HT1080 (cell line): ENCODE measurements at regions not wholly inside any gene's neighbourhood (a gene's known extent, or its start where the extent isn't known, plus 50 kb on each side); places are given as distances from the start of the nearest gene placed in this dataset.
"Not testable (repeated sequence)": the region's sequence is repeated elsewhere in the genome, so short reads cannot be mapped to it uniquely, and the experiment has no call there.

Experiments
- DNase-seq: peaks from one replicate; pipeline ENCODE4 v3.0.0-alpha.2; 2015; ENCODE audit warnings: low read depth

DNA sequence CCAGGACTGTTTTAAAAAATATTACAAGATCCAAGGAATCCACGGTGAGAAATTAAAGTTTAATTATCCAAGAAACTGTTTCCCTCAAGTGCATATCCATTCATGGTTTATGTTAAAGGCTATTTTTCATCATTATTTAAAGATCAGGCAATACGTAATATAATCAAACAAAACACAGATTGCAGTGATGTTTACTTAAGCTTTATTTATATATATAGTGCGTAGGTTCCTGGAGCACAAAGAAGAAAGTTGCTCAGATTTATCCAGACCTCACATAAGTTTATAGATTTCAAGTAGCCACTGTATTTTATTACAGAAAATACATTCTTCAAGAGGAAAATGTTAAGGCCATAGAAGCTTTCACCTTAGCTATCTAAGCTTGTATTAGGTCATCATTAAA lies 210.0 kb upstream of the KLF14 start:
- DNase-seq = no peak

- DNase-seq = no peak
Measured at GRCh38 chr7:130944997-130945396, 211.0 kb upstream of the KLF14 start.

GRCh38 chr7:130945411-130945811 lies 211.4 kb upstream of the KLF14 start:
- DNase-seq = no peak

DNA sequence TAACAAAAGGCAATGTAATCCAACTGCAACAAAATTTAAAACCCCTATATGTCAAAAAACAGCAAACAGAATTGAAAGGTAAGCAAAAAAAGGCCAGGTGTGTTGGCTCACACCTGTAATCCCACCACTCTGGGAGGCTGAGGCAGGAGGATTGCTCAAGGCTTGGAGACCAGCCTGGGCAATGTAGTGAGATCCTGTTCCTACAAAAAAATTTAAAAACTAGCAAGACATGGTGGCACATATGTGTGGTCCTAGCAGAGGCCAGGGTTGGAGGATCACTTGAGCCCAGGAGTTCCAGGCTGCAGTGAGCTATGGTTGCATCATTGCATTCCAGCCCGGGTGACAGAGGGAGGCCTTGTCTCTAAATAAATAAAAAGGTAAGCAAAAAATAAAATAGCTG lies 212.1 kb upstream of the KLF14 start:
- DNase-seq = no peak

DNA sequence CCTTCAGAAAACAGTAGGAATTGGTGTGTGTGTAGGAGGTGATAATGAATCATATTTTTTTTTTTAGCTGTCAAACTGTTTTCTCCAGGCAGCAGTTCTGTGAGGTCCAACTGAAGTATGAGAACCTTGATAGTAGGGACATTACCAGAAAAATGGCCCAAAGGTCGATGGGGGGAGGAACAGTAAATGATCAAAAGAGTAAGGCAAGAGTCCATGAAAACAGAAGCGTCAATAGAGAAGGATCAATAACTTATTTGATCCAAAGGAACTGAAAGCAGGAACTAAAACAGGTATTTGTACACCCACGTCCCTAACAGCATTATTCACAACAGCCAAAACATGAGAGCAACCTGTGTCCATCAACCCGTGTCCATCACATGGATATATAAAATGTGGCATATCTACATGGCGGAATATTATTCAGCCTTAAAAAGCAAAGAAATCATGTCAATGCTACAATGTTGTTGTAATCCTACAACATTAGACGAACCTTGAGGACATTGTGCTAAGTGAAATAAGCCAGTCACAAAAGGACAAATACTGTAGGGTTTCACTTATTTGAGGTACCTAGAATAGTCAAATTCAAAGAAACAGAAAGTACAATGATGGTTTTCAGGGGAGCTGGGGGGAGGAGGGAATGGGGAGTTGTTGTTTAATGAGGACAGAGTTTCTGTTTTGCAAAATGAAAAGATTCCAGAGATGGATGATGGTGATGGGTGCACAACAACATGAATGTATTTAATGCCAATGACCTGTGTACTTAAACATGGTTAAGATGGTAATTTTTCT lies 214.0 kb upstream of the KLF14 start:
- DNase-seq = no peak

- no peak for DNase-seq
Measured at GRCh38 chr7:130948822-130949221, 214.8 kb upstream of the KLF14 start.

DNA sequence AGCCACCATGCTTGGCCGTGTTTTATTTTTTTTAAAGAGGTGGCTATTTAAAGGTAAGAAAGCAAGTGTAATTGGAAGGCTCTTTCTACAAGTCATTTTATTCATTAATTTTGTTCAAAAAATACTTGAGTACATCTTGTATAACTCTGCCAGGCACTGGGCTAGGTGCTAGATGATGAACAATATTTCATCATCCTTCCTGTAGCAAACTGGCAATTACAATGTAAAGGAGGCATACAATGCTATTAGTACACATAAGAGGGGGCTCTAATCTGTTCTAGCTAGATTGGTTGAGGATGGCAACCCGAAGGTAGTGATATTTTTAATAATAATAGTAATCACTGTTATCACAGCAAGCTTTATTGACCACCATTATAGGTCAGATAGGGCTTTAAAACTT lies 215.5 kb upstream of the KLF14 start:
- no peak for DNase-seq

GRCh38 chr7:130950054-130950453 lies 216.0 kb upstream of the KLF14 start:
- no peak for DNase-seq

GRCh38 chr7:130950741-130951140 lies 216.7 kb upstream of the KLF14 start:
- no peak for DNase-seq

DNA sequence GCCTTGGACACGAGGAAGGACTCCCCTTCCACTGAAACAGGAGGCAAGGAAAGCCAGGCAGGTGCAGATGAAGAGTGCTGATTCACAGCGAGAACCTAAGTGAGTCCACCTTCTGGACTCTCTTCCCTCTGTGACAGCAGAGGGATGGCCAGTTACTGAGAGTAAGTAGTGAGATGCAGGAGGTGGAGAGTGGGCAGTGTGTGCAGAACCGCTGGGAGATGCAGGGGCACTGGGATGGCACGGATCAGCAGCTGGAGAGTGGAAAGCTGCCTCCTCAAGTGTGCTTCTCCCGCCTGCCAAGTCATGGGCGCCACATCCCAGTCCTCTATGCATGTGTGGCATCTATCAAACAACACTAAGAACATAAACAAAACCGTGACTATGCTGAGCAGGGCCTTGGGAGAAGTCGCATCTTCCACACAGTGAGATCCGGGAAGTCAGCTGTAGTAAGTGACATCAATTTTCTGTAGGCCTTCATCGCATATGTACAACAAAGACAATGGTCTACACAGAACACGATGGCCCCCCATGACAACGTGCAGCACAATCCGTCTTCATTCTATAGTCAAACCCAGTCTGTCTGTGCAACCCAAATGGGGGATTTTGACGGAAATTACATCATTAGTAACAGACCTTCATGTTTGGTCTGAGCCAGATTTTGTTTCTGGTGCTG lies 217.4 kb upstream of the KLF14 start:
- DNase-seq = no peak

DNA sequence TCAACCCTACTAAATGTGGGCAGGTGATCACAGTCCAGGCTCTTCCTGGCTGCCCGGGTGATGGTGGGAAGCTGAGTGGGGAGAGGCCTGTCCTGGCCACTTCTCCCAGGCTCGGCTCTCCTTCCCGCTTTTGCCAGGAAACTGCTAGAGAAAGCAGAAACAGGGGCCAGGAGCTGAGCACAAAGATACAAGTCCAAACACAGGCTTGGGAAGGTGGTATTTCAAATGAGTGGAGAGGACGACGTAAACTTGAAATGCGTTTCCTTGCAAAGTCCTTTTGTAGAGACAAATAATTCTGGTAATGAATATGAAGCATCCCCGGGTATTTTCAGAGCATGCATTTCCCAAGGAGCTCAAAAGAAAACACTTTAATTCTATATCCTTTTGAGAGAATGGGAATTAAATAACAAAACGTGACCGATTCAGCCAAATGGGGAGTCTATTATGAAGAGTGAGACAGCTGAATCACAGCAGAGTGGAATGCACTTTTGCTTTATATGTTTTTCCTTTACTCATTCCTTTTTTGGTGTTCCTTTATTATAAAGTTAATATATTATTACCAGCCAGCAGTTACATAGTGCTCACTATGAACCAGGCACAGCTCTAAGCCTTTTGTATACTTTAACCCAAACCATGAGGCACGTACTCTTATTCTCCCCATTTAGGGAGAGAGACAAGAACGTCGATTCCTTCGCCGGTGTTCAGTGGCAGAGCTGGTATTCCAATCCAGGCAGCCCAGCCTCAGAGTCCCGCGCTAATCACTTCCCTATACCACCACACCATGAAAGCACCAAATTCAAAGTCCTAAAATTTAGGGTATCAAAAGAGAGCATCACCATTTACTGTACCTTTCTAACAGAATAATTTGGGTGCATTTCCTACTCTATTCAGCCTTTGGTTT lies 218.2 kb upstream of the KLF14 start:
- no peak for DNase-seq

- no peak for DNase-seq
Measured at GRCh38 chr7:130953196-130953595, 219.2 kb upstream of the KLF14 start.

DNA sequence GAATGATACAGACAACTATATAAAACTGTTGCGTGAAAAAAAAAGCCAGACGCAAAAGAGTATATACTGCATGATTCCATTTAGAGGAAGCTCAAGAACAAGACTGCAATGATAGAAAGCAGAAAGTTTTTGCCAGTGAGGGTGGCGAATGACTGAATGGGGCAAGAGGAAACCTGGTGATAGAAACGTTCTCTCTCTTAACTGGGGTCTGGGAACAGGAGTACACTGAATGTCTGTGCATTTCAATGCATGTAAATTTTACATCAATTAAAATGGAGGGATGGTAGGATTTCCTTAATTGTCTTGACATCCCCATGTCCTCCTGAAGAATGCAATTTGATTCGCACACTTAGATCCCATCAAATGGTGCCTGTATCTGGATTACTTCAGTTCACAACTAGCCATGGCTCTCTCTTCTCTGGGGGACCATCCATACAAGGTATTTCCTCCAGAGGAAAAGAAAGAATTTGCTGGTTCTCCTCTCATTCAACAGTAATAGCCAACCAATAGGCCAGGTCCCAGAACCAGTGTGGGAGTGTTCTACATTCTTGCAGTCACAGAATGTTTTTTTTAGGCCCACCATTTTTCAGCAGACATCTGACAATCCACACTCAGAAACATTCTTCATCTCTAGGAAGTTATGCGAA lies 221.0 kb upstream of the KLF14 start:
- no peak for DNase-seq

DNA sequence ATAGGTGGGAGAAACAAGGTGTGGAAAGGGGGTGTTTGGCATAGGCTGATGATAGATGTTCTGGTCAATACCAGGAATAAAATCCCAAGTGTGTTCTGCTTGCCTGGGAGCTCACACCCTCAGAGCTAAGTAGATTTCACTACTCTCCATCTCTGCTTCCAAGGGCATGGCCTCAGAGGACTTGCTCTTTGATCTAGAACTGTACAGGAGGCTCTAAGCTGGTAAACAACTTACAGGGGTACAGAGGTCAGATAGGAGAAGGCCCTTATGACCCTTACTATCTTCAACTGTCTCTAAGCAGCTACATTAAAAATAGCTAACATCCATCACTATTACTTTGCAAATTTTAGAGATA lies 221.5 kb upstream of the KLF14 start:
- DNase-seq = no peak

DNA sequence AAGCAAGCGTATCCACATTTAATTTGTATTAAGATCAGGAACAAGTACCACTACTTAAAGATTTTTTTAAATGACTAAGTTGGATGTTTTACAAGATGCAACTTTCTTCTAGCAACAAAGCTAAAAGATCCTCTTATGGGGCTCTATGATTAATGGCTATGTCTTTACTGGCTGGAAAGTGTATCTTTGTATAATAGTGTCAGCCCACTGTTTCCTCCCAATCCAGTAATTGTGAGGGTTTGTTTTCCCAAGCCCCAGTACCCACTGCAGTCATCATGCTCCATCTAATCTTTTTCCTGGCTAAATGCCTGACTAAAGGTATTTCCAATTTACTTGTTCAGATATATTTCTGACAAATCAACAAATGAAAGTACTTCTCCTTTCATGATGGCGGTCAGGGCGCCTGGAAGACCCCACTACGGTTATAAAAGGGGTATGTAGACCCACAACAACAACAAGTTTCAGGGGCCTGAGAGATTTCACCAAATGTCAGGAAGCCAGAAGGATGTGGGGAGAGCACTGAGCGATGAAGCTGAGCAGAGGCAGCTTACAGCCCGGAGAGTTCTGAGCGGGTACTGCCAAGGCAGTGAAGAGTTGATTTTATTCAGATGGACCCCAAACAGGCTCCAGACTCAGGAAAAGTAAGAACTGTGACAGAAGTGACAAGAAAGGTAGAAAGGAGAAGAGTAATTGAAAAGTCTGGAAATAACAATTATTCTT lies 222.6 kb upstream of the KLF14 start:
- DNase-seq = no peak

DNA sequence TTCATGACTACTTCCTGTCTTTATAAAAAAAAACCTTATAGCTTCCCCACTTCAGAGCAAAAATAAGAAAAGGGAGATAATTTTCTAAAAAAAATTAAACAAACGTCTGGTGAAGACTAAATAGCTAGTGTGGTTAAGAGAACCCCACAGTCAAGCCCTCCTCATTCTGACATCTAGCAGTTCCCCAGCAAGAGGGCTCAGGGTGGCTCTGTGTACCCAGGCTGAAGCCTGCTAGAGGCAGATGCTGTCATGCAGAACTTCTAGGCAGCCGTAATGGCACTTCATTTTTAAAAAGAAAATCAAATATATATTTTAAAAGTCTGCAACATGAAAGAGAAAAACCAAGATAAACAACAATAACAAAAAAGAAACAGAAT lies 223.1 kb upstream of the KLF14 start:
- no peak for DNase-seq

- not testable (repeated sequence) for DNase-seq
Measured at GRCh38 chr7:130957722-130958435, 223.9 kb upstream of the KLF14 start.

DNA sequence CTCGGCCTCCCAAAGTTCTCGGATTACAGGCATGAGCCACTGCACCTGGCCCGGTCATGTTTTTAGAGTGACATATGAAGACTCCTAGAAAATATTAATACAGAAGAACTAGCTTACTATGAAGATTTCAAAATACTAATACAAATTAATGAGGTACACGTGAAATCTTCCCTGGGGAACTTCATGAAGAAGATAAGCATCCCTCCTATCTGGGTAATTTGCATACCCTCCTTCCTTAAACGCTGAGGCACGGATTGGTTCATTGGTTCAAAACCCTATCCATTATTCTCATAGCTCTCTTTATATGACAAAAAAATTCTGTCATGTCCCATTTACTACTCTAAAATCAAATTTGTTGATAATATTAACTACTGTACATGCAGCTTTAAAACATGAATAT lies 224.8 kb upstream of the KLF14 start:
- DNase-seq = no peak

GRCh38 chr7:130959743-130960207 lies 225.8 kb upstream of the KLF14 start:
- peak; percentile 90 for DNase-seq
